ENCODE measurements at regions not wholly inside any gene's neighbourhood (a gene's known extent, or its start where the extent isn't known, plus 50 kb on each side); places are given as distances from the start of the nearest gene placed in this dataset.
A peak's percentile ranks its signal among the peaks of the same experiment; 100 is the strongest.

GRCh38 chr15:97909291-97909891 is 51.1 kb upstream of the ARRDC4 start:
- in situ Hi-C loops (cut with HindIII; ENCODE audit: extremely low pct_ligation_motif_present, low pct_unique_long_range_greater_than_20kb) (loop anchor here (10.0 to 25.0 kb wide), 2 partner anchors 385 to 503 kb away; no protein-coding TSS in a partner anchor), intact Hi-C loops (cut with micrococcal nuclease; ENCODE audit: unreplicated experiment) (loop anchor here (1.0 to 10.0 kb wide), 4 partner anchors 85 to 515 kb away; no protein-coding TSS in a partner anchor)
- peak; percentile 98 for ATAC-seq
- Histone ChIP-seq H3K27me3 (ENCODE audit: control insufficient read depth in 1 of 2, insufficient read depth in 2 of 2, low read length in 2 of 2) (peaks cover 0 to 7% of the 10 kb centered on the region in 2 experiments; a peak in 1 of 5 replicates), H3K9ac (ENCODE audit: insufficient read depth, low read depth, low read length) (no peak overlapping the region), H3K9me3 (ENCODE audit: low read length) (no peaks in the 10 kb centered on the region), H3K4me3 (replicated peaks in 1 of 3; ENCODE audit: insufficient read depth in 1 of 3, low read depth in 2 of 3, low read length in 3 of 3) (no peak overlapping the region), H2AFZ (ENCODE audit: low read length) (no peak overlapping the region), H3K36me3 (replicated peaks in 1 of 2; ENCODE audit: control insufficient read depth in 1 of 2, insufficient read depth in 2 of 2, low read length in 2 of 2) (no peaks in the 10 kb centered on the region), H4K20me1 (ENCODE audit: insufficient read depth, low read length) (no peaks in the 10 kb centered on the region), H3K27ac (ENCODE audit: extremely low read length, insufficient read depth, low read length) (no peak overlapping the region), H3K4me1 (ENCODE audit: insufficient read depth, low read length) (no peaks in the 10 kb centered on the region), H3K79me2 (ENCODE audit: insufficient read depth, low read length) (no peaks in the 10 kb centered on the region), H3K4me2 (ENCODE audit: low read depth, low read length) (no peak overlapping the region)
- no TSS peak for BruUV-seq (replicated peaks)
- ChIA-PET POLR2A (no interaction called here), CTCF (ENCODE audit: low intra/inter-chr PET ratio, low total read pairs) (interaction anchor here (1.2 to 3.2 kb wide), 5 partner anchors 134 to 386 kb away, joined by 3 to 30 read pairs (median 7); no protein-coding TSS in a partner anchor)
- DNase-seq (ENCODE audit: low spot score), result peak; percentile 33
- FAIRE-seq, result peak; percentile 77
- TF ChIP-seq KLF13 (CRISPR knock-in tag; IDR thresholded peaks at IDR 0.05) (no peak), FOSL2 (CRISPR knock-in tag; IDR thresholded peaks at IDR 0.05) (peak; percentile 21; the same call in 1 of the 2 replicates), ZNF704 (CRISPR knock-in tag; IDR thresholded peaks at IDR 0.05; ENCODE audit: borderline replicate concordance) (no peak), STAG1 (CRISPR knock-in tag; IDR thresholded peaks at IDR 0.05) (peak; percentile 90), RAD21 (CRISPR knock-in tag; IDR thresholded peaks at IDR 0.05) (peak; percentile 63; the same call in 1 of the 2 replicates), CTCF (CRISPR knock-in tag; IDR thresholded peaks at IDR 0.05) (peak; percentile 89), KDM2A (CRISPR knock-in tag; IDR thresholded peaks at IDR 0.05; ENCODE audit: borderline replicate concordance, low read depth) (peak; percentile 64; the same call in 1 of the 2 replicates), HNRNPK (IDR thresholded peaks at IDR 0.05; ENCODE audit: low read depth, low read length, poor library complexity, severe bottlenecking) (no peak), SMC3 (IDR thresholded peaks at IDR 0.05; ENCODE audit: low read length) (peak; percentile 91), PPARG (CRISPR knock-in tag; conservative IDR thresholded peaks at IDR 0.05) (no peak)
- 0% methylated on average over 3 of the region's 3 CpGs for WGBS (ENCODE audit: low lambda C conversion rate)

Small RNA genes in the stretch of these regions (small RNA-seq; reads per million reads assigned to genes)
- 0 reads per million in 3 experiments for gene AC110588.1 (ENCODE audit: insufficient read depth in 2 of 3, insufficient read length in 3 of 3, low read depth in 2 of 3, low replicate concordance in 1 of 3)
- gene RF00017 (ENCODE audit: insufficient read depth in 2 of 3, insufficient read length in 3 of 3, low read depth in 2 of 3, low replicate concordance in 1 of 3), result 0 reads per million in 3 experiments
- gene RNA5SP401 (ENCODE audit: insufficient read depth in 2 of 3, insufficient read length in 3 of 3, low read depth in 2 of 3, low replicate concordance in 1 of 3), result 0 reads per million in 3 experiments

Measured in HepG2 (cell line).